Activated CD8-positive, alpha-beta T cell treated with anti-CD3 and anti-CD28 coated beads for 36 hours (primary cell): ENCODE measurements at regions not wholly inside any gene's neighbourhood (a gene's known extent, or its start where the extent isn't known, plus 50 kb on each side); places are given as distances from the start of the nearest gene placed in this dataset.

Source experiments
- ATAC-seq: fragments of 200-7000 bp; cut with Tn5 transposase; one replicate; pipeline ENCODE4 v1.10.0; 2021; ENCODE audit warnings: mild to moderate bottlenecking, moderate library complexity
- CTCF ChIA-PET: fragments of 350-600 bp; sonication (Branson Sonifier 250); formaldehyde crosslinking; loops from one replicate; lab custom pipeline; 2021; ENCODE audit warnings: antibody characterized with exemption; lab: Charles Lee
- POLR2A ChIA-PET: fragments of 350-600 bp; sonication (Branson Sonifier 250); formaldehyde crosslinking; loops from one replicate; lab custom pipeline; 2021; ENCODE audit warnings: antibody characterized with exemption; lab: Charles Lee
- DNase-seq: peaks from one replicate; pipeline ENCODE4 v3.0.0-alpha.2; 2020
- H3K27ac Mint-ChIP-seq: one replicate; pipeline ENCODE4 v1.8.0; 2021; ENCODE audit warnings: mild to moderate bottlenecking, mixed read lengths
- H3K27me3 Mint-ChIP-seq: one replicate; pipeline ENCODE4 v1.8.0; 2021; ENCODE audit warnings: mixed read lengths
- H3K36me3 Mint-ChIP-seq: one replicate; pipeline ENCODE4 v1.8.0; 2021; ENCODE audit warnings: low read depth, mixed read lengths
- H3K4me1 Mint-ChIP-seq: one replicate; pipeline ENCODE4 v1.8.0; 2021; ENCODE audit warnings: low read depth, mixed read lengths
- H3K4me3 Mint-ChIP-seq: one replicate; pipeline ENCODE4 v1.8.0; 2021; ENCODE audit warnings: mild to moderate bottlenecking, moderate library complexity, mixed read lengths
- H3K9me3 Mint-ChIP-seq: one replicate; pipeline ENCODE4 v1.8.0; 2021; ENCODE audit warnings: mixed read lengths
- intact Hi-C: fragments of 100-400 bp; cut with micrococcal nuclease; formaldehyde crosslinking; loops from one replicate; pipeline ENCODE4 v1.10.0; 2022
- TF ChIP-seq, protein P1 (sequence below): fragments of 200-600 bp; IDR thresholded peaks from one replicate; pipeline ENCODE4 v1.8.0; 2022; ENCODE audit warnings: antibody characterized with exemption, mild to moderate bottlenecking

DNA sequence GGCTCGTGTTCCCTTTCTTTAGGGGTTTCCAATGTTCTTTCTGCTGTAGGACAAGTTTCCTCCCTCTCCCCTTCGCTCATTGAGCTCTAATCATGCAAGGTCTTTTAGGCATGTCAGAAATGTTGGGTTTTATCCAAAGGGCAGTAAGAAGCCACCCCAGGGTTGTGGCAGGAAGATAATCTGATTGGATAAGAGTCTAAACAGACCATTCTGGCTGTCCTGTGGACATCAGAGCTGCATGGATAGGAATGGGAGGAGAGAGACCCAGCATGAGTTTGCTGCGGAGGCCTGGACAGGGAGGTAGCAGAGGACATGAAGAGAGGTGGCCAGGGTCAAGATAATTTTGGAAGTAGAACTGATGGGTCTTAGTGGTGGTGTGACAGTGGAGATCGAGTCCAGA is 88.2 kb downstream of the ACKR3 start:
- DNase-seq (no peak), ATAC-seq (no peak)
- H3K4me3 Mint-ChIP-seq: no peak overlapping the region
- ChIA-PET POLR2A (no interaction called here), CTCF (no interaction called here)
- no peak overlapping the region for H3K27ac Mint-ChIP-seq
- intact Hi-C loops: no loop called here
- H3K27me3 Mint-ChIP-seq: peaks cover 12% of the 10 kb centered on the region
- no peaks in the 10 kb centered on the region for H3K9me3 Mint-ChIP-seq
- H3K4me1 Mint-ChIP-seq: no peaks in the 10 kb centered on the region
- TF ChIP-seq, protein P1, sequence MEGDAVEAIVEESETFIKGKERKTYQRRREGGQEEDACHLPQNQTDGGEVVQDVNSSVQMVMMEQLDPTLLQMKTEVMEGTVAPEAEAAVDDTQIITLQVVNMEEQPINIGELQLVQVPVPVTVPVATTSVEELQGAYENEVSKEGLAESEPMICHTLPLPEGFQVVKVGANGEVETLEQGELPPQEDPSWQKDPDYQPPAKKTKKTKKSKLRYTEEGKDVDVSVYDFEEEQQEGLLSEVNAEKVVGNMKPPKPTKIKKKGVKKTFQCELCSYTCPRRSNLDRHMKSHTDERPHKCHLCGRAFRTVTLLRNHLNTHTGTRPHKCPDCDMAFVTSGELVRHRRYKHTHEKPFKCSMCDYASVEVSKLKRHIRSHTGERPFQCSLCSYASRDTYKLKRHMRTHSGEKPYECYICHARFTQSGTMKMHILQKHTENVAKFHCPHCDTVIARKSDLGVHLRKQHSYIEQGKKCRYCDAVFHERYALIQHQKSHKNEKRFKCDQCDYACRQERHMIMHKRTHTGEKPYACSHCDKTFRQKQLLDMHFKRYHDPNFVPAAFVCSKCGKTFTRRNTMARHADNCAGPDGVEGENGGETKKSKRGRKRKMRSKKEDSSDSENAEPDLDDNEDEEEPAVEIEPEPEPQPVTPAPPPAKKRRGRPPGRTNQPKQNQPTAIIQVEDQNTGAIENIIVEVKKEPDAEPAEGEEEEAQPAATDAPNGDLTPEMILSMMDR: no peak
- H3K36me3 Mint-ChIP-seq: no peaks in the 10 kb centered on the region

DNA sequence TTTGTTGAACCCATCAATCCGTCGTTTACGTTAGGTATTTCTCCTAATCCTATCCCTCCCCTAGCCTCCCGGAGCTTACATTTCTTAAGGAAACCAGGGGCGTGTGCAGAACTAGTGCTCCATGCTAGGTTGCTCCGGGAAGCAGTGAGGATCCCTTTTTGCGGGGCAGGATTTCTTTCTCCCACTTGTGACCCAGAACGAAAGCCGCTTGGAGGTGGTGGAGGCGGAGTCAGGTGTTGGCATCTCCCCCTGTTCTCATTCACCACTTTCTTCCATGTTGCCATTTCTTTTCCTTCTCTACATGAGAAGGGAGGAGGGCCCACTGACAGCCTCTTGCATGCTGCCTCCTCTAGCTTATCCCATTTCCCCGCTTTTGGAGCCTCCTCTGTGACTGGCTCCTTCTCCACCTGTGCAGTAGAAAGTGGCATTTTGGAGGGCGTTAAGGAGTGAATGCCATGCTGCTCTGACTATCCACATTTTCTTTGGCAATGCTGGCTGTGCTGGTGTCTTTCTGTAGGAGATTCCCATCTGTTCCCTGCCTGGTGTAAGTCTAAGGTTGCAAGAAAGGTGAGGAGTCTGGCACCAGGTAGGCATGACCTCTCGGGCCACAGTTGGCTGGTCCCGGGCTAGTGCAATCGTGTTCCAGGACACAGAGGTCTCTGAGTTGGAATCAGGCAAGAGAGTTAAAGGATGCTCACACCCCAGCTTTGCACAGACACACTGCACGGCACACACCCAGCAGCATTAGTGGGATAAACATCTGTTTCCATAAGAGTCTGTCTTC is 89.5 kb downstream of the ACKR3 start:
- H3K27me3 Mint-ChIP-seq: peaks cover 7% of the 10 kb centered on the region
- TF ChIP-seq, protein P1: no peak
- ChIA-PET POLR2A (no interaction called here), CTCF (no interaction called here)
- no peak for ATAC-seq
- no peak overlapping the region for H3K27ac Mint-ChIP-seq
- no peaks in the 10 kb centered on the region for H3K36me3 Mint-ChIP-seq
- no peak for DNase-seq
- H3K9me3 Mint-ChIP-seq: no peaks in the 10 kb centered on the region
- intact Hi-C loops: no loop called here
- no peaks in the 10 kb centered on the region for H3K4me1 Mint-ChIP-seq
- no peak overlapping the region for H3K4me3 Mint-ChIP-seq

DNA sequence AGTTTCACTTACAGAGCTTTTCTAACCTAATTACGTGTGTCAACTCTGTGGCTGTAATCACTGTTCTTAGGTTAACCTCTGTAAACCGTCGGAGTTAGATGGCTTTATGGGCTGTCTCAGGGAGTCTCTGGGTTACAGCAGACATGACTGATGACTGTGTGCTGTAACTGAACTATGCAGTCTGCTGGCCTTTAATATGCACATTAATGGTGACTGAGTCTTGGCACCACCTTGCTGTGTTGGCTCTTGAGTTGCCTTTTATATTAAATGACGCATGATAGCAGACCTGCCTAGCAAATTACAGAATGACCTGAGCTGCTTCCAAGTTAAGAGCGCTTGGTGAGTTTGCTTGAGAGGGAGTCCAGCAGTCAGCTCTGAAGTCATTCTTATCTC is 90.1 kb downstream of the ACKR3 start:
- Mint-ChIP-seq H3K4me1 (no peaks in the 10 kb centered on the region), H3K9me3 (no peaks in the 10 kb centered on the region), H3K4me3 (no peak overlapping the region), H3K27ac (no peak overlapping the region), H3K36me3 (no peaks in the 10 kb centered on the region), H3K27me3 (peaks cover 7% of the 10 kb centered on the region)
- TF ChIP-seq, protein P1: no peak
- ATAC-seq (no peak), DNase-seq (no peak)
- POLR2A ChIA-PET: no interaction called here
- intact Hi-C loops: no loop called here
- CTCF ChIA-PET: no interaction called here

DNA sequence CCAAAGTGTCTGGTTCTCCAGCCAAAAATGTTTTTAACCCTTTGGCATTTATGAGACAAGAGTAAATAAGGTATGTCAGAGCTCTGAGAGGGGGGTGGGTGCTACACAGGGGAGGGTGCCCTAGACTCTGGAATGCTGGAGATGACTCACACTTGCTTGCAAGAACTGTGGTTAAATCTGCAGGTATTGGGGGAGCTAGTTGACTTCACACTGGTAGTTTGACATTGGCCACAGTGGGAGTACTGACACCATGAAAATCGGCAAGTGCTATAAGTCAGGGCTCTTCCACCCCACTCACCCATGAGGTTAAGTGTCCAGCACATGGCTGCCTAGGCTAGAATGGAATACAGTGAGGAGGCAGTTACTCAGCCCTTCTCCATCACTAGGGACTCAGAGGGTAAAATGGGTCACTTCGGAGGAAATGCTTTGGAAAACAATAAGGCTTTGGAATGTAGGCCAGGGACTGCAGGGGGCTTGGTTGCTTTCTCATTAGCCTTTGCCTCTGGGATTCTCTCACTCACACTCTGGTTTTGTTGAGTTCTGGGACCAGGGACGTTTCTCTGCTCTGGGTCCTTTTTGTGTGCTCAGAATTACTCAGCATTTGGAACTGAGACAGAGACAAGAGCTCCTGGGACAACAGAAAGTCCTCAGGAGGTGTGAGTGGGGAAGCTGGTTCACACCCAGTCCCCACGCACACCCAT is 91.6 kb downstream of the ACKR3 start:
- ATAC-seq: no peak
- H3K4me1 Mint-ChIP-seq: no peaks in the 10 kb centered on the region
- no peak overlapping the region for H3K27ac Mint-ChIP-seq
- CTCF ChIA-PET: no interaction called here
- no peaks in the 10 kb centered on the region for H3K36me3 Mint-ChIP-seq
- H3K9me3 Mint-ChIP-seq: no peaks in the 10 kb centered on the region
- intact Hi-C loops: no loop called here
- POLR2A ChIA-PET: no interaction called here
- no peak overlapping the region for H3K4me3 Mint-ChIP-seq
- no peak for DNase-seq
- peaks cover 7% of the 10 kb centered on the region for H3K27me3 Mint-ChIP-seq
- TF ChIP-seq, protein P1: no peak

DNA sequence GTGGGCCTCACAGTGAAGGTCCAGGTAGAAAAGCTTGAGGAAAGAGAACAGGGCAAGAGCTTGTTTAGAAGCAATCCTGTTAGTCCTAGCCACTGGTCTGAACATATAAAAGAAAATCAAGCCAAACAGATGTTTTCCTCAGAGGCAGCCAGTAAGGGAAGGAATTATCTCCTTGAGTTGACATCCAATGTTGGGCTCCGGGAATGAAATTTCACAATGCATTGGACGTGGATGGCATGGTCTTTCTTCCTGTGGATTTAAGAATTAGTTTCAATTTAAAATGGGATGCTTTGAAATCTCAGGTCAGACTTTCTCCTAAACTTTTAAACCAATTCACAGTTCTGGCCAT is 92.1 kb downstream of the ACKR3 start:
- H3K4me1 Mint-ChIP-seq: no peaks in the 10 kb centered on the region
- no peak for DNase-seq
- no peak overlapping the region for H3K4me3 Mint-ChIP-seq
- H3K9me3 Mint-ChIP-seq: peaks cover 2% of the 10 kb centered on the region
- POLR2A ChIA-PET: no interaction called here
- H3K27me3 Mint-ChIP-seq: peaks cover 7% of the 10 kb centered on the region
- CTCF ChIA-PET: interaction anchor here (1.6 kb wide), 1 partner anchor 149 kb away, joined by 3 read pairs; no protein-coding TSS in a partner anchor
- no peak overlapping the region for H3K27ac Mint-ChIP-seq
- TF ChIP-seq, protein P1: no peak
- ATAC-seq: no peak
- H3K36me3 Mint-ChIP-seq: no peaks in the 10 kb centered on the region
- intact Hi-C loops: no loop called here
